HEK293 (cell line): ENCODE measurements at regions not wholly inside any gene's neighbourhood (a gene's known extent, or its start where the extent isn't known, plus 50 kb on each side); places are given as distances from the start of the nearest gene placed in this dataset.

Experiments used
- CTCF ChIA-PET: fragments of 350-600 bp; formaldehyde crosslinking; extraction: SDS; loops from one replicate; lab custom pipeline; 2021; ENCODE audit warnings: antibody characterized with exemption; lab: Yijun Ruan, JAX
- POLR2A ChIA-PET: fragments of 300-600 bp; formaldehyde crosslinking; extraction: SDS; loops from one replicate; lab custom pipeline; 2020; ENCODE audit warnings: antibody characterized with exemption, inconsistent platforms; lab: Yijun Ruan, JAX
- H3K27ac ChIP-seq: fragments of 200-500 bp; sonication (Bioruptor generic); 2 replicates; pipeline ENCODE4 v1.5.1; 2014; ENCODE audit warnings: low read depth, low read length, control low read depth, inconsistent platforms; ENCODE audit errors: extremely low read depth
- H3K36me3 ChIP-seq, 2 experiments: fragments of 200-500 bp in 1 of 2; sonication (Bioruptor generic) in 1 of 2; 1 replicate in 1 of 2; 2 replicates in 1 of 2; pipeline ENCODE4 v1.5.1; 2014 to 2017; ENCODE audit warnings: inconsistent platforms in 2 of 2, low read length in 2 of 2; ENCODE audit not compliant: control insufficient read depth in 2 of 2, insufficient read depth in 1 of 2
- H3K4me1 ChIP-seq: fragments of 200-500 bp; sonication (Bioruptor generic); 2 replicates; pipeline ENCODE4 v1.5.1; 2014; ENCODE audit warnings: mild to moderate bottlenecking, low read length, inconsistent platforms; ENCODE audit not compliant: control insufficient read depth, insufficient read depth
- H3K4me3 ChIP-seq: 2 replicates; pipeline ENCODE4 v1.5.1; 2011; ENCODE audit warnings: low read depth, mild to moderate bottlenecking, control low read depth, low read length, moderate library complexity
- H3K9me3 ChIP-seq: fragments of 200-500 bp; sonication (Bioruptor generic); 2 replicates; pipeline ENCODE4 v1.5.1; 2014; ENCODE audit warnings: low read depth, low read length, inconsistent platforms; ENCODE audit not compliant: control insufficient read depth, insufficient read depth
- SCRT1 ChIP-seq: fragments of 450-650 bp; formaldehyde crosslinking; IDR thresholded peaks from 2 replicates; pipeline ENCODE4 v1.5.1; 2016; ENCODE audit warnings: missing biosample characterization, missing genetic modification characterization, borderline replicate concordance
- SP3 ChIP-seq: fragments of 450-650 bp; formaldehyde crosslinking; IDR thresholded peaks from 2 replicates; pipeline ENCODE4 v1.5.1; 2016; ENCODE audit warnings: missing biosample characterization, missing genetic modification characterization
- ZBTB20 ChIP-seq: fragments of 450-650 bp; formaldehyde crosslinking; IDR thresholded peaks from 2 replicates; pipeline ENCODE4 v1.5.1; 2016; ENCODE audit warnings: missing biosample characterization, missing genetic modification characterization
- ZEB2 ChIP-seq: fragments of 450-650 bp; formaldehyde crosslinking; IDR thresholded peaks from 2 replicates; pipeline ENCODE4 v1.5.1; 2016; ENCODE audit warnings: missing biosample characterization, missing genetic modification characterization
- ZNF157 ChIP-seq: fragments of 450-650 bp; formaldehyde crosslinking; IDR thresholded peaks from 2 replicates; pipeline ENCODE4 v1.5.1; 2016; ENCODE audit warnings: missing biosample characterization, missing genetic modification characterization
- ZNF16 ChIP-seq: fragments of 450-650 bp; formaldehyde crosslinking; IDR thresholded peaks from 2 replicates; pipeline ENCODE4 v1.5.1; 2016; ENCODE audit warnings: low read depth, missing biosample characterization, missing genetic modification characterization
- ZNF175 ChIP-seq: fragments of 450-650 bp; formaldehyde crosslinking; IDR thresholded peaks from 2 replicates; pipeline ENCODE4 v1.5.1; 2016; ENCODE audit warnings: missing biosample characterization, missing genetic modification characterization
- ZNF19 ChIP-seq: fragments of 450-650 bp; formaldehyde crosslinking; IDR thresholded peaks from 2 replicates; pipeline ENCODE4; 2016; ENCODE audit warnings: missing biosample characterization, missing genetic modification characterization, low read depth
- ZNF433 ChIP-seq: fragments of 450-650 bp; formaldehyde crosslinking; IDR thresholded peaks from 2 replicates; pipeline ENCODE4 v1.5.1; 2016; ENCODE audit warnings: missing biosample characterization, missing genetic modification characterization, low read depth
- ZNF624 ChIP-seq: fragments of 450-650 bp; formaldehyde crosslinking; IDR thresholded peaks from 2 replicates; pipeline ENCODE4 v1.5.1; 2017; ENCODE audit warnings: missing biosample characterization, missing genetic modification characterization
- TF ChIP-seq, protein P1 (sequence below): fragments of 450-650 bp; formaldehyde crosslinking; IDR thresholded peaks from 2 replicates; pipeline ENCODE4 v1.5.1; 2017; ENCODE audit warnings: missing biosample characterization, missing genetic modification characterization
- TF ChIP-seq, protein P2 (sequence below): fragments of 450-650 bp; formaldehyde crosslinking; IDR thresholded peaks from 2 replicates; pipeline ENCODE4 v1.5.1; 2016; ENCODE audit warnings: missing biosample characterization, missing genetic modification characterization, borderline replicate concordance
- TF ChIP-seq, protein P3 (sequence below): fragments of 450-650 bp; formaldehyde crosslinking; optimal IDR thresholded peaks from 2 replicates; pipeline ENCODE3; 2016; ENCODE audit warnings: missing biosample characterization, mild to moderate bottlenecking, missing genetic modification characterization
- TF ChIP-seq, protein P4 (sequence below): fragments of 450-650 bp; formaldehyde crosslinking; IDR thresholded peaks from 2 replicates; pipeline ENCODE4 v1.5.1; 2017; ENCODE audit warnings: missing biosample characterization, missing genetic modification characterization
- TF ChIP-seq, protein P5 (sequence below): fragments of 450-650 bp; IDR thresholded peaks from 2 replicates; pipeline ENCODE4 v1.5.1; 2018; ENCODE audit warnings: missing biosample characterization, mild to moderate bottlenecking, missing genetic modification characterization
- TF ChIP-seq, protein P6 (sequence below): fragments of 450-650 bp; formaldehyde crosslinking; IDR thresholded peaks from 2 replicates; pipeline ENCODE4 v1.5.0; 2017; ENCODE audit warnings: missing biosample characterization, missing genetic modification characterization, borderline replicate concordance
- TF ChIP-seq, protein P7 (sequence below): fragments of 450-650 bp; formaldehyde crosslinking; IDR thresholded peaks from 2 replicates; pipeline ENCODE4 v1.5.1; 2017; ENCODE audit warnings: missing biosample characterization, missing genetic modification characterization

DNA sequence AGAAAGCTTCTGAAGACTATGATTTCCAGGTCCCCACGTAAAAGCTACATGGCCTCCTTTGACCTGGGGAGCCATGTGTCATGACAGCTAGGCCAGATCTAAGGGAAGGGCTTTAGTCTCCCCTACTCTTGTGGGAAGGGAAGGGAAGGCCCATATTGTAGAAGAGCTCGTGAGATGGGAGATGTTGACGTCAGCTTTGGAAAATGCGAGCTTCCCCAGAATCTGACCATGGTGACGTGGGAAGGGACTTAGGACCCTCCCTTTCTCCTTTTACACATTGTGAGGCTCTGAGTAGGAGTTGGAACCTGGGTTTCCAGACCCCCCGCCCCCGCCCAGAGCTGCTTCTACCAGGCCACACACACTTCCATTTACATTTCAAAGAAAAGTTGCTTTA, 165.5 kb downstream of the SYK start:
- Histone ChIP-seq H3K27ac (no peak overlapping the region), H3K4me1 (no peaks in the 10 kb centered on the region), H3K9me3 (no peaks in the 10 kb centered on the region), H3K4me3 (no peak overlapping the region), H3K36me3 (no peaks in the 10 kb centered on the region)
- no peak for TF ChIP-seq ZBTB20 (tag by site-specific recombination)
- ChIA-PET CTCF (interaction anchor here (1.3 kb wide), 1 partner anchor 52 kb away, joined by 3 read pairs; no protein-coding TSS in a partner anchor), POLR2A (no interaction called here)

DNA sequence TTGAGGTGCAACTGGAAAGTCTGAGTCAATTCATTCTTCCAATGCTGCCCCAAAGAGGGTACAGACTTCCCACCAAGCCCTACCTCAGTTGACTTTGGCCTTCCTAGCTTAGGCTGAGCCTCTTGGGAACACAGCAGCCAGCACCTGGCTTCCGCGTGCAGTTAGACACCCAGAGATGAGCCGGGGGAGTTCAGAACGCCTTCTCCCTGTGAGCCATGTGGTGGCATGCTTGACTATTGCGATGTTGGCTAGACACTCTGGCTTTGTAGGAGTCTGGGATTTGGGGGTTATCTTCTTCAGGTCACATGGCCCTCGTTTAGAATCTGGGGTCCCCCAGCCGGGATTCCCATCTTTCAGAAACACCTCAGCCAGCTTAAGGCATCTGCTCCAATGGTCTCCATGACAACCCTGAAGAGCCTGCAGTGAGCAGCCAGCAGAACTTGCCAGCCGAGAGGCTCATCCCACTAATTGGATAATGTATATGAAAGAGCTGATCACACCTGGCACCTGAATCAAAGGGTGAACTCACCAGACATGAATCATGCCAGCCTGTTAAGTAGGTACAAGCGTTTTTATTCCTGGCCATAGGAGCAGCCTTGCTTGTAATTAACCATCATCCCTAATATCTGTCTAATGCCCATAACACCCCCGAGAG, 167.5 kb downstream of the SYK start:
- Histone ChIP-seq H3K27ac (no peak overlapping the region), H3K4me3 (no peak overlapping the region), H3K4me1 (no peaks in the 10 kb centered on the region), H3K9me3 (no peaks in the 10 kb centered on the region), H3K36me3 (no peaks in the 10 kb centered on the region)
- ChIA-PET CTCF (no interaction called here), POLR2A (no interaction called here)
- no peak for TF ChIP-seq ZEB2 (tag by site-specific recombination)
- TF ChIP-seq ZNF175 (tag by site-specific recombination): no peak
- TF ChIP-seq, protein P1, sequence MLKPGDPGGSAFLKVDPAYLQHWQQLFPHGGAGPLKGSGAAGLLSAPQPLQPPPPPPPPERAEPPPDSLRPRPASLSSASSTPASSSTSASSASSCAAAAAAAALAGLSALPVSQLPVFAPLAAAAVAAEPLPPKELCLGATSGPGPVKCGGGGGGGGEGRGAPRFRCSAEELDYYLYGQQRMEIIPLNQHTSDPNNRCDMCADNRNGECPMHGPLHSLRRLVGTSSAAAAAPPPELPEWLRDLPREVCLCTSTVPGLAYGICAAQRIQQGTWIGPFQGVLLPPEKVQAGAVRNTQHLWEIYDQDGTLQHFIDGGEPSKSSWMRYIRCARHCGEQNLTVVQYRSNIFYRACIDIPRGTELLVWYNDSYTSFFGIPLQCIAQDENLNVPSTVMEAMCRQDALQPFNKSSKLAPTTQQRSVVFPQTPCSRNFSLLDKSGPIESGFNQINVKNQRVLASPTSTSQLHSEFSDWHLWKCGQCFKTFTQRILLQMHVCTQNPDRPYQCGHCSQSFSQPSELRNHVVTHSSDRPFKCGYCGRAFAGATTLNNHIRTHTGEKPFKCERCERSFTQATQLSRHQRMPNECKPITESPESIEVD (tag by site-specific recombination): no peak
- TF ChIP-seq, protein P2, sequence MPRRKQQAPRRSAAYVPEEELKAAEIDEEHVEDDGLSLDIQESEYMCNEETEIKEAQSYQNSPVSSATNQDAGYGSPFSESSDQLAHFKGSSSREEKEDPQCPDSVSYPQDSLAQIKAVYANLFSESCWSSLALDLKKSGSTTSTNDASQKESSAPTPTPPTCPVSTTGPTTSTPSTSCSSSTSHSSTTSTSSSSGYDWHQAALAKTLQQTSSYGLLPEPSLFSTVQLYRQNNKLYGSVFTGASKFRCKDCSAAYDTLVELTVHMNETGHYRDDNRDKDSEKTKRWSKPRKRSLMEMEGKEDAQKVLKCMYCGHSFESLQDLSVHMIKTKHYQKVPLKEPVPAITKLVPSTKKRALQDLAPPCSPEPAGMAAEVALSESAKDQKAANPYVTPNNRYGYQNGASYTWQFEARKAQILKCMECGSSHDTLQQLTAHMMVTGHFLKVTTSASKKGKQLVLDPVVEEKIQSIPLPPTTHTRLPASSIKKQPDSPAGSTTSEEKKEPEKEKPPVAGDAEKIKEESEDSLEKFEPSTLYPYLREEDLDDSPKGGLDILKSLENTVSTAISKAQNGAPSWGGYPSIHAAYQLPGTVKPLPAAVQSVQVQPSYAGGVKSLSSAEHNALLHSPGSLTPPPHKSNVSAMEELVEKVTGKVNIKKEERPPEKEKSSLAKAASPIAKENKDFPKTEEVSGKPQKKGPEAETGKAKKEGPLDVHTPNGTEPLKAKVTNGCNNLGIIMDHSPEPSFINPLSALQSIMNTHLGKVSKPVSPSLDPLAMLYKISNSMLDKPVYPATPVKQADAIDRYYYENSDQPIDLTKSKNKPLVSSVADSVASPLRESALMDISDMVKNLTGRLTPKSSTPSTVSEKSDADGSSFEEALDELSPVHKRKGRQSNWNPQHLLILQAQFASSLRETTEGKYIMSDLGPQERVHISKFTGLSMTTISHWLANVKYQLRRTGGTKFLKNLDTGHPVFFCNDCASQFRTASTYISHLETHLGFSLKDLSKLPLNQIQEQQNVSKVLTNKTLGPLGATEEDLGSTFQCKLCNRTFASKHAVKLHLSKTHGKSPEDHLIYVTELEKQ (tag by site-specific recombination): no peak
- TF ChIP-seq ZNF433: no peak
- TF ChIP-seq, protein P3, sequence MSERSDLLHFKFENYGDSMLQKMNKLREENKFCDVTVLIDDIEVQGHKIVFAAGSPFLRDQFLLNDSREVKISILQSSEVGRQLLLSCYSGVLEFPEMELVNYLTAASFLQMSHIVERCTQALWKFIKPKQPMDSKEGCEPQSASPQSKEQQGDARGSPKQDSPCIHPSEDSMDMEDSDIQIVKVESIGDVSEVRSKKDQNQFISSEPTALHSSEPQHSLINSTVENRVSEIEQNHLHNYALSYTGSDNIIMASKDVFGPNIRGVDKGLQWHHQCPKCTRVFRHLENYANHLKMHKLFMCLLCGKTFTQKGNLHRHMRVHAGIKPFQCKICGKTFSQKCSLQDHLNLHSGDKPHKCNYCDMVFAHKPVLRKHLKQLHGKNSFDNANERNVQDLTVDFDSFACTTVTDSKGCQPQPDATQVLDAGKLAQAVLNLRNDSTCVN (tag by site-specific recombination): no peak
- TF ChIP-seq, protein P4, sequence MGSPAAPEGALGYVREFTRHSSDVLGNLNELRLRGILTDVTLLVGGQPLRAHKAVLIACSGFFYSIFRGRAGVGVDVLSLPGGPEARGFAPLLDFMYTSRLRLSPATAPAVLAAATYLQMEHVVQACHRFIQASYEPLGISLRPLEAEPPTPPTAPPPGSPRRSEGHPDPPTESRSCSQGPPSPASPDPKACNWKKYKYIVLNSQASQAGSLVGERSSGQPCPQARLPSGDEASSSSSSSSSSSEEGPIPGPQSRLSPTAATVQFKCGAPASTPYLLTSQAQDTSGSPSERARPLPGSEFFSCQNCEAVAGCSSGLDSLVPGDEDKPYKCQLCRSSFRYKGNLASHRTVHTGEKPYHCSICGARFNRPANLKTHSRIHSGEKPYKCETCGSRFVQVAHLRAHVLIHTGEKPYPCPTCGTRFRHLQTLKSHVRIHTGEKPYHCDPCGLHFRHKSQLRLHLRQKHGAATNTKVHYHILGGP (tag by site-specific recombination): no peak
- no peak for TF ChIP-seq ZNF19
- no peak for TF ChIP-seq ZNF16
- no peak for TF ChIP-seq SP3 (tag by site-specific recombination)
- TF ChIP-seq ZNF157 (tag by site-specific recombination): no peak

DNA sequence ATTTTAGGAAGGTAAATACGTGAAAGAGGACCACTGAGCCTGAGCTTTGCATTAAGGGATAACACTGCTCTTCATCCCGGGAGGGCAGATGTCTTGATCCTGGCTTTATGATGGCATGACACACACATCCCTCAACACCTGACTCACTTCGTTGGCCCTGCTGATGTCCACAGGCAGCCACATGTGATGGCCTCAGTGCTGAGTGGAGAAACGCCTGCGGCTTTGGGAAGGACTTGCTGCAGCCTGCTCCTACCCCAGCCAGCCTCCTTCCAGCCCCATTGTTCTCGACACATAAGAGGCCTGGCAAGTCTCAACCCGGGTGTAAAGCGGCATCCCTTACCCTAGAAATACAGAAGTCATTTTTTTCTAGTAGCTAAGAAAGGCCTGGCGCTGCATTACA, 169.0 kb downstream of the SYK start:
- no peaks in the 10 kb centered on the region for H3K36me3 ChIP-seq
- H3K27ac ChIP-seq: no peak overlapping the region
- no peaks in the 10 kb centered on the region for H3K9me3 ChIP-seq
- no peak overlapping the region for H3K4me3 ChIP-seq
- H3K4me1 ChIP-seq: no peaks in the 10 kb centered on the region
- CTCF ChIA-PET: no interaction called here
- POLR2A ChIA-PET: no interaction called here
- no peak for TF ChIP-seq ZNF624 (tag by site-specific recombination)
- no peak for TF ChIP-seq SCRT1 (tag by site-specific recombination)
- TF ChIP-seq, protein P5, sequence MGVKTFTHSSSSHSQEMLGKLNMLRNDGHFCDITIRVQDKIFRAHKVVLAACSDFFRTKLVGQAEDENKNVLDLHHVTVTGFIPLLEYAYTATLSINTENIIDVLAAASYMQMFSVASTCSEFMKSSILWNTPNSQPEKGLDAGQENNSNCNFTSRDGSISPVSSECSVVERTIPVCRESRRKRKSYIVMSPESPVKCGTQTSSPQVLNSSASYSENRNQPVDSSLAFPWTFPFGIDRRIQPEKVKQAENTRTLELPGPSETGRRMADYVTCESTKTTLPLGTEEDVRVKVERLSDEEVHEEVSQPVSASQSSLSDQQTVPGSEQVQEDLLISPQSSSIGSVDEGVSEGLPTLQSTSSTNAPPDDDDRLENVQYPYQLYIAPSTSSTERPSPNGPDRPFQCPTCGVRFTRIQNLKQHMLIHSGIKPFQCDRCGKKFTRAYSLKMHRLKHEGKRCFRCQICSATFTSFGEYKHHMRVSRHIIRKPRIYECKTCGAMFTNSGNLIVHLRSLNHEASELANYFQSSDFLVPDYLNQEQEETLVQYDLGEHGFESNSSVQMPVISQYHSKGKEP (tag by site-specific recombination): no peak
- TF ChIP-seq, protein P6, sequence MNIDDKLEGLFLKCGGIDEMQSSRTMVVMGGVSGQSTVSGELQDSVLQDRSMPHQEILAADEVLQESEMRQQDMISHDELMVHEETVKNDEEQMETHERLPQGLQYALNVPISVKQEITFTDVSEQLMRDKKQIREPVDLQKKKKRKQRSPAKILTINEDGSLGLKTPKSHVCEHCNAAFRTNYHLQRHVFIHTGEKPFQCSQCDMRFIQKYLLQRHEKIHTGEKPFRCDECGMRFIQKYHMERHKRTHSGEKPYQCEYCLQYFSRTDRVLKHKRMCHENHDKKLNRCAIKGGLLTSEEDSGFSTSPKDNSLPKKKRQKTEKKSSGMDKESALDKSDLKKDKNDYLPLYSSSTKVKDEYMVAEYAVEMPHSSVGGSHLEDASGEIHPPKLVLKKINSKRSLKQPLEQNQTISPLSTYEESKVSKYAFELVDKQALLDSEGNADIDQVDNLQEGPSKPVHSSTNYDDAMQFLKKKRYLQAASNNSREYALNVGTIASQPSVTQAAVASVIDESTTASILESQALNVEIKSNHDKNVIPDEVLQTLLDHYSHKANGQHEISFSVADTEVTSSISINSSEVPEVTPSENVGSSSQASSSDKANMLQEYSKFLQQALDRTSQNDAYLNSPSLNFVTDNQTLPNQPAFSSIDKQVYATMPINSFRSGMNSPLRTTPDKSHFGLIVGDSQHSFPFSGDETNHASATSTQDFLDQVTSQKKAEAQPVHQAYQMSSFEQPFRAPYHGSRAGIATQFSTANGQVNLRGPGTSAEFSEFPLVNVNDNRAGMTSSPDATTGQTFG (tag by site-specific recombination): no peak
- TF ChIP-seq, protein P7, sequence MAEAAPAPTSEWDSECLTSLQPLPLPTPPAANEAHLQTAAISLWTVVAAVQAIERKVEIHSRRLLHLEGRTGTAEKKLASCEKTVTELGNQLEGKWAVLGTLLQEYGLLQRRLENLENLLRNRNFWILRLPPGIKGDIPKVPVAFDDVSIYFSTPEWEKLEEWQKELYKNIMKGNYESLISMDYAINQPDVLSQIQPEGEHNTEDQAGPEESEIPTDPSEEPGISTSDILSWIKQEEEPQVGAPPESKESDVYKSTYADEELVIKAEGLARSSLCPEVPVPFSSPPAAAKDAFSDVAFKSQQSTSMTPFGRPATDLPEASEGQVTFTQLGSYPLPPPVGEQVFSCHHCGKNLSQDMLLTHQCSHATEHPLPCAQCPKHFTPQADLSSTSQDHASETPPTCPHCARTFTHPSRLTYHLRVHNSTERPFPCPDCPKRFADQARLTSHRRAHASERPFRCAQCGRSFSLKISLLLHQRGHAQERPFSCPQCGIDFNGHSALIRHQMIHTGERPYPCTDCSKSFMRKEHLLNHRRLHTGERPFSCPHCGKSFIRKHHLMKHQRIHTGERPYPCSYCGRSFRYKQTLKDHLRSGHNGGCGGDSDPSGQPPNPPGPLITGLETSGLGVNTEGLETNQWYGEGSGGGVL (tag by site-specific recombination): no peak
